MCF 10A (cell line): ENCODE measurements at regions not wholly inside any gene's neighbourhood (a gene's known extent, or its start where the extent isn't known, plus 50 kb on each side); places are given as distances from the start of the nearest gene placed in this dataset.
"Not testable (repeated sequence)": the region's sequence is repeated elsewhere in the genome, so short reads cannot be mapped to it uniquely, and the experiment has no call there.

Experiments
- BruUV-seq: library from RNA; stranded (reverse); fragments of 400-500 nt; replicated peaks from 2 replicates; lab custom pipeline; 2021; lab: Mats Ljungman, UMichigan
- CTCF ChIA-PET: fragments of 300-600 bp; sonication (Branson Sonifier 250); formaldehyde crosslinking; extraction: SDS; loops from one replicate; lab custom pipeline; 2021; ENCODE audit warnings: antibody characterized with exemption, inconsistent platforms; lab: Yijun Ruan, JAX
- POLR2A ChIA-PET: fragments of 300-600, 350-650 bp; sonication (Branson Sonifier 250); formaldehyde crosslinking; extraction: SDS; loops from one replicate; lab custom pipeline; 2020; ENCODE audit warnings: antibody characterized with exemption, inconsistent platforms; lab: Yijun Ruan, JAX
- DNase-seq: peaks from one replicate; pipeline ENCODE4 v3.0.0-alpha.2; 2018; ENCODE audit not compliant: unreplicated experiment
- H3K27ac Mint-ChIP-seq: one replicate; pipeline ENCODE4 v1.8.0; 2022; ENCODE audit warnings: mild to moderate bottlenecking, low read depth, mixed read lengths; ENCODE audit not compliant: unreplicated experiment
- H3K27me3 Mint-ChIP-seq: one replicate; pipeline ENCODE4 v1.8.0; 2022; ENCODE audit warnings: mixed read lengths; ENCODE audit not compliant: insufficient read depth, unreplicated experiment
- H3K36me3 Mint-ChIP-seq: one replicate; pipeline ENCODE4 v1.8.0; 2022; ENCODE audit warnings: mild to moderate bottlenecking, moderate library complexity, mixed read lengths; ENCODE audit not compliant: insufficient read depth, unreplicated experiment
- H3K4me1 Mint-ChIP-seq: one replicate; pipeline ENCODE4 v1.8.0; 2022; ENCODE audit warnings: mixed read lengths; ENCODE audit not compliant: insufficient read depth, unreplicated experiment
- H3K4me3 Mint-ChIP-seq: one replicate; pipeline ENCODE4 v1.8.0; 2022; ENCODE audit warnings: mild to moderate bottlenecking, moderate library complexity, mixed read lengths; ENCODE audit not compliant: unreplicated experiment
- H3K9me3 Mint-ChIP-seq: one replicate; pipeline ENCODE4 v1.8.0; 2022; ENCODE audit warnings: mixed read lengths; ENCODE audit not compliant: unreplicated experiment
- intact Hi-C: fragments of 100-400 bp; cut with micrococcal nuclease; formaldehyde crosslinking; loops from 2 replicates; pipeline ENCODE4 v1.14.1; 2022
- TF ChIP-seq, protein P1 (sequence below): fragments of 200-600 bp; IDR thresholded peaks from one replicate; pipeline ENCODE4 v1.8.0; 2022; ENCODE audit warnings: antibody characterized with exemption, mild to moderate bottlenecking; ENCODE audit not compliant: unreplicated experiment

DNA sequence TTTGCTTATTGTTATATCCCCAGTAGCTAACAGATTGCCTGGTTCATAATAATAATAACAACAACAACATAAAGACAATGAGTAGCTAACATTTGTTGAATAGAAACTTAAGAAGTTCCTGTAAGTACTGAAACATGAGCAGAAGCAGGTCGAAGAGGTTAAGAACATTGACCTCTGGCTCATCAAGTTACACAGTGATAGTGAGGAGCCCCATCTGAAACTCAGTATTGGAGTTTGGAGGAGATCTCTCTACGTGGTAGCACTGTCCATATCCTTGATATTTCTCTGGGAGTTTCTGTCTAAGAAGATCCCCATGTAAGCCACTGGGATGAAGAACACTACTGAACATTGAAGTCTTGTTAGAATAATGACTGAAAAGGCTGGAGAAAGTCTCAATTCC lies 600.4 kb downstream of the RFPL4B start:
- TF ChIP-seq, protein P1, sequence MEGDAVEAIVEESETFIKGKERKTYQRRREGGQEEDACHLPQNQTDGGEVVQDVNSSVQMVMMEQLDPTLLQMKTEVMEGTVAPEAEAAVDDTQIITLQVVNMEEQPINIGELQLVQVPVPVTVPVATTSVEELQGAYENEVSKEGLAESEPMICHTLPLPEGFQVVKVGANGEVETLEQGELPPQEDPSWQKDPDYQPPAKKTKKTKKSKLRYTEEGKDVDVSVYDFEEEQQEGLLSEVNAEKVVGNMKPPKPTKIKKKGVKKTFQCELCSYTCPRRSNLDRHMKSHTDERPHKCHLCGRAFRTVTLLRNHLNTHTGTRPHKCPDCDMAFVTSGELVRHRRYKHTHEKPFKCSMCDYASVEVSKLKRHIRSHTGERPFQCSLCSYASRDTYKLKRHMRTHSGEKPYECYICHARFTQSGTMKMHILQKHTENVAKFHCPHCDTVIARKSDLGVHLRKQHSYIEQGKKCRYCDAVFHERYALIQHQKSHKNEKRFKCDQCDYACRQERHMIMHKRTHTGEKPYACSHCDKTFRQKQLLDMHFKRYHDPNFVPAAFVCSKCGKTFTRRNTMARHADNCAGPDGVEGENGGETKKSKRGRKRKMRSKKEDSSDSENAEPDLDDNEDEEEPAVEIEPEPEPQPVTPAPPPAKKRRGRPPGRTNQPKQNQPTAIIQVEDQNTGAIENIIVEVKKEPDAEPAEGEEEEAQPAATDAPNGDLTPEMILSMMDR, result no peak
- Mint-ChIP-seq H3K27me3 (no peaks in the 10 kb centered on the region), H3K36me3 (no peaks in the 10 kb centered on the region), H3K4me1 (no peaks in the 10 kb centered on the region), H3K4me3 (no peak overlapping the region), H3K9me3 (no peaks in the 10 kb centered on the region), H3K27ac (no peak overlapping the region)
- POLR2A ChIA-PET, result no interaction called here
- intact Hi-C loops, result no loop called here
- BruUV-seq, result no TSS peak
- DNase-seq, result no peak
- CTCF ChIA-PET, result interaction anchor here (0.9 kb wide), 1 partner anchor 14 kb away, joined by 4 read pairs; no protein-coding TSS in a partner anchor

DNA sequence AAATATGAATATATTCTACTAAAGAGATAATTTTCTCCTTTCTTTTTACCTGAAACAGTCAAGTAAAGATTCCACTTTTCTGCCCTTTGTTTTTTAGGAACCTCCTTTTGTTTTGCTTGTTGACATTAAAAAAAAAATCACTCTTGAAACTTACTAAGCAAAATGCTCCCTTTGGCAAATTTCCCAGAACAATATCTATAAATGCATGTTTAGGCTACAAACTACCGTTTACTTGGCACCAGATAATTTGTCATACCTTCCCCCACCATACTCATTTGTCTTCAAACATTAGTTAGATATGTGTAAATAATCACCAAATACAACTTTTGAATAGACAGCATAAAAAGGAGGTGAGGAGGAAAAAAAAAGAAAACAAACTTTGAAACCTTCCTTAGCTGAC lies 604.7 kb downstream of the RFPL4B start:
- peaks cover 5% of the 10 kb centered on the region for H3K4me1 Mint-ChIP-seq
- BruUV-seq, result no TSS peak
- no peaks in the 10 kb centered on the region for H3K27me3 Mint-ChIP-seq
- TF ChIP-seq, protein P1, result no peak
- no peaks in the 10 kb centered on the region for H3K9me3 Mint-ChIP-seq
- H3K27ac Mint-ChIP-seq, result no peak overlapping the region
- no peaks in the 10 kb centered on the region for H3K36me3 Mint-ChIP-seq
- DNase-seq, result peak; percentile 27
- ChIA-PET CTCF (interaction anchor here (0.6 kb wide), 1 partner anchor 442 kb away, joined by 3 read pairs; no protein-coding TSS in a partner anchor), POLR2A (no interaction called here)
- intact Hi-C loops, result no loop called here
- H3K4me3 Mint-ChIP-seq, result no peak overlapping the region

- intact Hi-C loops, CTCF ChIA-PET, H3K9me3 Mint-ChIP-seq: not testable (repeated sequence)
Measured at GRCh38 chr6:112955743-112956142, 608.6 kb downstream of the RFPL4B start.

GRCh38 chr6:112956696-112957535 lies 609.8 kb downstream of the RFPL4B start:
- DNase-seq, result peak; percentile 78

More at GRCh38 chr6:112955743-112956142, 608.6 kb downstream of the RFPL4B start:
- H3K27me3 Mint-ChIP-seq, H3K27ac Mint-ChIP-seq, H3K4me1 Mint-ChIP-seq, BruUV-seq, H3K4me3 Mint-ChIP-seq, POLR2A ChIA-PET, DNase-seq, H3K36me3 Mint-ChIP-seq: not testable (repeated sequence)

More at GRCh38 chr6:112956696-112957535, 609.8 kb downstream of the RFPL4B start:
- Mint-ChIP-seq H3K4me3 (no peak overlapping the region), H3K36me3 (no peaks in the 10 kb centered on the region), H3K27me3 (no peaks in the 10 kb centered on the region), H3K4me1 (peaks cover 5% of the 10 kb centered on the region), H3K27ac (no peak overlapping the region), H3K9me3 (no peaks in the 10 kb centered on the region)
- POLR2A ChIA-PET, result interaction anchor here (0.6 to 0.9 kb wide), 2 partner anchors 9 to 707 kb away, joined by 3 read pairs; no protein-coding TSS in a partner anchor
- BruUV-seq, result no TSS peak
- CTCF ChIA-PET, result interaction anchor here (0.6 kb wide), 1 partner anchor 23 kb away, joined by 4 read pairs; no protein-coding TSS in a partner anchor
- TF ChIP-seq, protein P1, result no peak
- intact Hi-C loops, result no loop called here
